ENCODE measurements at regions not wholly inside any gene's neighbourhood (a gene's known extent, or its start where the extent isn't known, plus 50 kb on each side); places are given as distances from the start of the nearest gene placed in this dataset.

DNA sequence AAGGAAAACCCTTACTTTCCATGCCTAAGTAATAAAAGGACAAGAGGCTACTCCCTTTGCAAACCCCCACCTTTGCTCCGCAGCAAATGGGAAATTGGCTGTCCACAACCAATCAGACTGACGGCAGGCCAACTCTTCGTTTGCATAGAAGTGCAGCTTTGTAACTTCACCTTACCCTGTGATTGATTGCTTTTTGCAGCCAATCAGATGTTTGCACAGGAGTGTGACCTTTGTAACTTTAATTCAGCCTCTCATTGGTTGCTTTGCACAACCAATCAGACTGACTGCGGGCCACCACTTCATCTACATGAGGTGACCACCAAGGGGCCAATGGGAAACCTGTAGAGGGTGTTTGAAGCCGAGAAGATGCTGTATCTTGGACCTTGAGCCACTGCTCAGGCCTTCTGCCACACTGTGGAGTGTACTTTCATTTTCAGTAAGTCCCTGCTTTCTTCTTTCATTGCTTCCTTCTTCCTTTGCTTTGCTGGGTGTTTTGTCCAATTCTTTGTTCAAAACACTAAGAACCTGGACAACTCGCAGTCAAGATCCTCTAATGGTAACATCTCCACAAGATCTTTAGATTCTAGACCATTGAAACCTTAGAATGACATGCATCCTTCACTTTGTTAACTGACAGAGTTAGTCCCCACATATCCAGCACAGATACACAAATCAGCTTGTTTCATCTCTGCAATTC lies 51.3 kb upstream of the FREM1 start (continued):
- TF ChIP-seq, protein P1, sequence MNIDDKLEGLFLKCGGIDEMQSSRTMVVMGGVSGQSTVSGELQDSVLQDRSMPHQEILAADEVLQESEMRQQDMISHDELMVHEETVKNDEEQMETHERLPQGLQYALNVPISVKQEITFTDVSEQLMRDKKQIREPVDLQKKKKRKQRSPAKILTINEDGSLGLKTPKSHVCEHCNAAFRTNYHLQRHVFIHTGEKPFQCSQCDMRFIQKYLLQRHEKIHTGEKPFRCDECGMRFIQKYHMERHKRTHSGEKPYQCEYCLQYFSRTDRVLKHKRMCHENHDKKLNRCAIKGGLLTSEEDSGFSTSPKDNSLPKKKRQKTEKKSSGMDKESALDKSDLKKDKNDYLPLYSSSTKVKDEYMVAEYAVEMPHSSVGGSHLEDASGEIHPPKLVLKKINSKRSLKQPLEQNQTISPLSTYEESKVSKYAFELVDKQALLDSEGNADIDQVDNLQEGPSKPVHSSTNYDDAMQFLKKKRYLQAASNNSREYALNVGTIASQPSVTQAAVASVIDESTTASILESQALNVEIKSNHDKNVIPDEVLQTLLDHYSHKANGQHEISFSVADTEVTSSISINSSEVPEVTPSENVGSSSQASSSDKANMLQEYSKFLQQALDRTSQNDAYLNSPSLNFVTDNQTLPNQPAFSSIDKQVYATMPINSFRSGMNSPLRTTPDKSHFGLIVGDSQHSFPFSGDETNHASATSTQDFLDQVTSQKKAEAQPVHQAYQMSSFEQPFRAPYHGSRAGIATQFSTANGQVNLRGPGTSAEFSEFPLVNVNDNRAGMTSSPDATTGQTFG (tag by site-specific recombination; IDR thresholded peaks at IDR 0.05; ENCODE audit: borderline replicate concordance) = no peak
- TF ChIP-seq TRIM28 (IDR thresholded peaks at IDR 0.05; ENCODE audit: borderline replicate concordance, low read length) = no peak
- TF ChIP-seq, protein P2, sequence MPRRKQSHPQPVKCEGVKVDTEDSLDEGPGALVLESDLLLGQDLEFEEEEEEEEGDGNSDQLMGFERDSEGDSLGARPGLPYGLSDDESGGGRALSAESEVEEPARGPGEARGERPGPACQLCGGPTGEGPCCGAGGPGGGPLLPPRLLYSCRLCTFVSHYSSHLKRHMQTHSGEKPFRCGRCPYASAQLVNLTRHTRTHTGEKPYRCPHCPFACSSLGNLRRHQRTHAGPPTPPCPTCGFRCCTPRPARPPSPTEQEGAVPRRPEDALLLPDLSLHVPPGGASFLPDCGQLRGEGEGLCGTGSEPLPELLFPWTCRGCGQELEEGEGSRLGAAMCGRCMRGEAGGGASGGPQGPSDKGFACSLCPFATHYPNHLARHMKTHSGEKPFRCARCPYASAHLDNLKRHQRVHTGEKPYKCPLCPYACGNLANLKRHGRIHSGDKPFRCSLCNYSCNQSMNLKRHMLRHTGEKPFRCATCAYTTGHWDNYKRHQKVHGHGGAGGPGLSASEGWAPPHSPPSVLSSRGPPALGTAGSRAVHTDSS (tag by site-specific recombination; IDR thresholded peaks at IDR 0.05) = no peak
- no peak for TF ChIP-seq BCL11B (tag by site-specific recombination; IDR thresholded peaks at IDR 0.05; ENCODE audit: low read depth)
- TF ChIP-seq, protein P3, sequence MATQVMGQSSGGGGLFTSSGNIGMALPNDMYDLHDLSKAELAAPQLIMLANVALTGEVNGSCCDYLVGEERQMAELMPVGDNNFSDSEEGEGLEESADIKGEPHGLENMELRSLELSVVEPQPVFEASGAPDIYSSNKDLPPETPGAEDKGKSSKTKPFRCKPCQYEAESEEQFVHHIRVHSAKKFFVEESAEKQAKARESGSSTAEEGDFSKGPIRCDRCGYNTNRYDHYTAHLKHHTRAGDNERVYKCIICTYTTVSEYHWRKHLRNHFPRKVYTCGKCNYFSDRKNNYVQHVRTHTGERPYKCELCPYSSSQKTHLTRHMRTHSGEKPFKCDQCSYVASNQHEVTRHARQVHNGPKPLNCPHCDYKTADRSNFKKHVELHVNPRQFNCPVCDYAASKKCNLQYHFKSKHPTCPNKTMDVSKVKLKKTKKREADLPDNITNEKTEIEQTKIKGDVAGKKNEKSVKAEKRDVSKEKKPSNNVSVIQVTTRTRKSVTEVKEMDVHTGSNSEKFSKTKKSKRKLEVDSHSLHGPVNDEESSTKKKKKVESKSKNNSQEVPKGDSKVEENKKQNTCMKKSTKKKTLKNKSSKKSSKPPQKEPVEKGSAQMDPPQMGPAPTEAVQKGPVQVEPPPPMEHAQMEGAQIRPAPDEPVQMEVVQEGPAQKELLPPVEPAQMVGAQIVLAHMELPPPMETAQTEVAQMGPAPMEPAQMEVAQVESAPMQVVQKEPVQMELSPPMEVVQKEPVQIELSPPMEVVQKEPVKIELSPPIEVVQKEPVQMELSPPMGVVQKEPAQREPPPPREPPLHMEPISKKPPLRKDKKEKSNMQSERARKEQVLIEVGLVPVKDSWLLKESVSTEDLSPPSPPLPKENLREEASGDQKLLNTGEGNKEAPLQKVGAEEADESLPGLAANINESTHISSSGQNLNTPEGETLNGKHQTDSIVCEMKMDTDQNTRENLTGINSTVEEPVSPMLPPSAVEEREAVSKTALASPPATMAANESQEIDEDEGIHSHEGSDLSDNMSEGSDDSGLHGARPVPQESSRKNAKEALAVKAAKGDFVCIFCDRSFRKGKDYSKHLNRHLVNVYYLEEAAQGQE (tag by site-specific recombination; IDR thresholded peaks at IDR 0.05) = no peak
- TF ChIP-seq ZFP37 (tag by site-specific recombination; IDR thresholded peaks at IDR 0.05) = no peak
- TF ChIP-seq, protein P4, sequence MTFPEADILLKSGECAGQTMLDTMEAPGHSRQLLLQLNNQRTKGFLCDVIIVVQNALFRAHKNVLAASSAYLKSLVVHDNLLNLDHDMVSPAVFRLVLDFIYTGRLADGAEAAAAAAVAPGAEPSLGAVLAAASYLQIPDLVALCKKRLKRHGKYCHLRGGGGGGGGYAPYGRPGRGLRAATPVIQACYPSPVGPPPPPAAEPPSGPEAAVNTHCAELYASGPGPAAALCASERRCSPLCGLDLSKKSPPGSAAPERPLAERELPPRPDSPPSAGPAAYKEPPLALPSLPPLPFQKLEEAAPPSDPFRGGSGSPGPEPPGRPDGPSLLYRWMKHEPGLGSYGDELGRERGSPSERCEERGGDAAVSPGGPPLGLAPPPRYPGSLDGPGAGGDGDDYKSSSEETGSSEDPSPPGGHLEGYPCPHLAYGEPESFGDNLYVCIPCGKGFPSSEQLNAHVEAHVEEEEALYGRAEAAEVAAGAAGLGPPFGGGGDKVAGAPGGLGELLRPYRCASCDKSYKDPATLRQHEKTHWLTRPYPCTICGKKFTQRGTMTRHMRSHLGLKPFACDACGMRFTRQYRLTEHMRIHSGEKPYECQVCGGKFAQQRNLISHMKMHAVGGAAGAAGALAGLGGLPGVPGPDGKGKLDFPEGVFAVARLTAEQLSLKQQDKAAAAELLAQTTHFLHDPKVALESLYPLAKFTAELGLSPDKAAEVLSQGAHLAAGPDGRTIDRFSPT (tag by site-specific recombination; IDR thresholded peaks at IDR 0.05) = no peak
- TF ChIP-seq, protein P5, sequence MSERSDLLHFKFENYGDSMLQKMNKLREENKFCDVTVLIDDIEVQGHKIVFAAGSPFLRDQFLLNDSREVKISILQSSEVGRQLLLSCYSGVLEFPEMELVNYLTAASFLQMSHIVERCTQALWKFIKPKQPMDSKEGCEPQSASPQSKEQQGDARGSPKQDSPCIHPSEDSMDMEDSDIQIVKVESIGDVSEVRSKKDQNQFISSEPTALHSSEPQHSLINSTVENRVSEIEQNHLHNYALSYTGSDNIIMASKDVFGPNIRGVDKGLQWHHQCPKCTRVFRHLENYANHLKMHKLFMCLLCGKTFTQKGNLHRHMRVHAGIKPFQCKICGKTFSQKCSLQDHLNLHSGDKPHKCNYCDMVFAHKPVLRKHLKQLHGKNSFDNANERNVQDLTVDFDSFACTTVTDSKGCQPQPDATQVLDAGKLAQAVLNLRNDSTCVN (tag by site-specific recombination; optimal IDR thresholded peaks at IDR 0.05) = no peak
- TF ChIP-seq ZNF19 (tag by site-specific recombination; IDR thresholded peaks at IDR 0.05; ENCODE audit: low read depth) = no peak
- no peak for TF ChIP-seq ZNF366 (tag by site-specific recombination; conservative IDR thresholded peaks at IDR 0.05)
- no peak for TF ChIP-seq GLI2 (tag by site-specific recombination; IDR thresholded peaks at IDR 0.05; ENCODE audit: borderline replicate concordance, low read depth)

DNA sequence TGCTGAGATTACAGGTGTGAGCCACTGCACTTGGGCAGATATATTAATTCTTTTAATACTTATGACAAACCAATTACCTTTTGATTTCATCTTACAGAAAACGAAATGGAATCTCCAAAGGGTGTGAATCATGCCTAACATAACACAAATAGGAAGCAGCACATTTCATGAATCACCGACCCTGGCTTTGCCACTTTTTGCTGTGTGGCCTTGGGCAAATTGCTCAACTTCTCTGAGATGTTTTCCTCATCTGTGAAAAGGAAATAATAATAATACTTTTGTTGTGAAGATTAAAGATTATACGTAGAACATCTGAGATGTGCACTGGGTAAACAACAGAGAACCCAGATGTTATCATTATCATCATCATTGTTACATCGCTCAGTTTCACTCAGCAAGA lies 50.7 kb upstream of the FREM1 start:
- H3K4me3 ChIP-seq (ENCODE audit: low read depth, low read length) = no peak overlapping the region

More for the DNA sequence above, 50.7 kb upstream of the FREM1 start:
- H3K36me3 ChIP-seq (ENCODE audit: control insufficient read depth in 2 of 2, insufficient read depth in 1 of 2, low read length in 2 of 2) = no peaks in the 10 kb centered on the region
- POLR2A ChIA-PET = no interaction called here
- CTCF ChIA-PET = no interaction called here
- H3K9me3 ChIP-seq (ENCODE audit: control insufficient read depth, insufficient read depth, low read depth, low read length) = no peaks in the 10 kb centered on the region
- no peak for TF ChIP-seq ZNF140 (tag by site-specific recombination; IDR thresholded peaks at IDR 0.05)
- TF ChIP-seq, protein P6, sequence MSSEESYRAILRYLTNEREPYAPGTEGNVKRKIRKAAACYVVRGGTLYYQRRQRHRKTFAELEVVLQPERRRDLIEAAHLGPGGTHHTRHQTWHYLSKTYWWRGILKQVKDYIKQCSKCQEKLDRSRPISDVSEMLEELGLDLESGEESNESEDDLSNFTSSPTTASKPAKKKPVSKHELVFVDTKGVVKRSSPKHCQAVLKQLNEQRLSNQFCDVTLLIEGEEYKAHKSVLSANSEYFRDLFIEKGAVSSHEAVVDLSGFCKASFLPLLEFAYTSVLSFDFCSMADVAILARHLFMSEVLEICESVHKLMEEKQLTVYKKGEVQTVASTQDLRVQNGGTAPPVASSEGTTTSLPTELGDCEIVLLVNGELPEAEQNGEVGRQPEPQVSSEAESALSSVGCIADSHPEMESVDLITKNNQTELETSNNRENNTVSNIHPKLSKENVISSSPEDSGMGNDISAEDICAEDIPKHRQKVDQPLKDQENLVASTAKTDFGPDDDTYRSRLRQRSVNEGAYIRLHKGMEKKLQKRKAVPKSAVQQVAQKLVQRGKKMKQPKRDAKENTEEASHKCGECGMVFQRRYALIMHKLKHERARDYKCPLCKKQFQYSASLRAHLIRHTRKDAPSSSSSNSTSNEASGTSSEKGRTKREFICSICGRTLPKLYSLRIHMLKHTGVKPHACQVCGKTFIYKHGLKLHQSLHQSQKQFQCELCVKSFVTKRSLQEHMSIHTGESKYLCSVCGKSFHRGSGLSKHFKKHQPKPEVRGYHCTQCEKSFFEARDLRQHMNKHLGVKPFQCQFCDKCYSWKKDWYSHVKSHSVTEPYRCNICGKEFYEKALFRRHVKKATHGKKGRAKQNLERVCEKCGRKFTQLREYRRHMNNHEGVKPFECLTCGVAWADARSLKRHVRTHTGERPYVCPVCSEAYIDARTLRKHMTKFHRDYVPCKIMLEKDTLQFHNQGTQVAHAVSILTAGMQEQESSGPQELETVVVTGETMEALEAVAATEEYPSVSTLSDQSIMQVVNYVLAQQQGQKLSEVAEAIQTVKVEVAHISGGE (tag by site-specific recombination; conservative IDR thresholded peaks at IDR 0.05; ENCODE audit: low read depth) = no peak
- no peak overlapping the region for H3K27ac ChIP-seq (ENCODE audit: extremely low read depth, low read depth, low read length)
- H3K4me1 ChIP-seq (ENCODE audit: control insufficient read depth, insufficient read depth, low read length) = no peaks in the 10 kb centered on the region
